ENCODE measurements at regions not wholly inside any gene's neighbourhood (a gene's known extent, or its start where the extent isn't known, plus 50 kb on each side); places are given as distances from the start of the nearest gene placed in this dataset.

DNA sequence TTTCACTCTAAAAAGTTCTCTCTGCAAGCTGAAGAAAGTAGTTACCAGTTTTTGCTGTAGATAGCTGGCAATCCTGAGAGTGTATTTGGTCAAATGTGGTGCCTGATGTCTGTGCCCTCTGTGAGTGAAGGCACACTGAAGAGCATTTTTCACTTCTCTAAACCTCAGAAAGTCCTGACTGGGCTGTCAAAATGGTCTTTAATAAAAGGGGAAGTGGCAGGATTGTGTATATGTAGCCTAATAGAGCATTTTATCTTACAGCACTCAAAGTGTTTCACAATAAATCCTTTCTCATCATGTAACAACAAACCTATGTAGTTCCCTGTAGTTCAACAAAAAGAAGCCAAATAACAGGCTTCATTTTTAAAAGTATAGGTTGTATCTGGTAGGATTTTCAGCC lies 1552.3 kb upstream of the SLC39A10 start:
- no peak for TF ChIP-seq POLR2A (IDR thresholded peaks at IDR 0.05)
- TF ChIP-seq, protein P1, sequence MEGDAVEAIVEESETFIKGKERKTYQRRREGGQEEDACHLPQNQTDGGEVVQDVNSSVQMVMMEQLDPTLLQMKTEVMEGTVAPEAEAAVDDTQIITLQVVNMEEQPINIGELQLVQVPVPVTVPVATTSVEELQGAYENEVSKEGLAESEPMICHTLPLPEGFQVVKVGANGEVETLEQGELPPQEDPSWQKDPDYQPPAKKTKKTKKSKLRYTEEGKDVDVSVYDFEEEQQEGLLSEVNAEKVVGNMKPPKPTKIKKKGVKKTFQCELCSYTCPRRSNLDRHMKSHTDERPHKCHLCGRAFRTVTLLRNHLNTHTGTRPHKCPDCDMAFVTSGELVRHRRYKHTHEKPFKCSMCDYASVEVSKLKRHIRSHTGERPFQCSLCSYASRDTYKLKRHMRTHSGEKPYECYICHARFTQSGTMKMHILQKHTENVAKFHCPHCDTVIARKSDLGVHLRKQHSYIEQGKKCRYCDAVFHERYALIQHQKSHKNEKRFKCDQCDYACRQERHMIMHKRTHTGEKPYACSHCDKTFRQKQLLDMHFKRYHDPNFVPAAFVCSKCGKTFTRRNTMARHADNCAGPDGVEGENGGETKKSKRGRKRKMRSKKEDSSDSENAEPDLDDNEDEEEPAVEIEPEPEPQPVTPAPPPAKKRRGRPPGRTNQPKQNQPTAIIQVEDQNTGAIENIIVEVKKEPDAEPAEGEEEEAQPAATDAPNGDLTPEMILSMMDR (IDR thresholded peaks at IDR 0.05 in 4 of 5, conservative IDR thresholded peaks at IDR 0.05 in 1 of 5), result no peak
